HL-60 (cell line): ENCODE measurements at regions not wholly inside any gene's neighbourhood (a gene's known extent, or its start where the extent isn't known, plus 50 kb on each side); places are given as distances from the start of the nearest gene placed in this dataset.

Source experiments
- DNase-seq, 2 experiments: peaks; one replicate each; pipeline ENCODE4 v3.0.0-alpha.2; 2010 to 2020; ENCODE audit warnings: low read depth in 1 of 2, low spot score in 1 of 2
- H3K27ac ChIP-seq: fragments of 250-450 bp; sonication (Bioruptor Pico); replicated peaks from 2 replicates; pipeline ENCODE4 v1.5.1; 2020; ENCODE audit warnings: mild to moderate bottlenecking, moderate library complexity
- H3K27me3 ChIP-seq: fragments of 250-450 bp; sonication (Bioruptor Pico); 2 replicates; pipeline ENCODE4 v1.5.1; 2021; ENCODE audit warnings: mild to moderate bottlenecking, moderate library complexity; ENCODE audit not compliant: insufficient read depth, poor library complexity, severe bottlenecking
- H3K4me3 ChIP-seq: replicated peaks from 2 replicates; pipeline ENCODE4 v1.5.1; 2011; ENCODE audit warnings: mild to moderate bottlenecking, control low read depth, low read length; ENCODE audit not compliant: insufficient read depth
- CTCF ChIP-seq: IDR thresholded peaks from one replicate; pipeline ENCODE4 v1.5.1; 2011; ENCODE audit warnings: low read length, control low read depth, inconsistent platforms; ENCODE audit not compliant: insufficient read depth
- GABPA ChIP-seq: IDR thresholded peaks from 2 replicates; pipeline ENCODE4 v1.6.1; 2012; ENCODE audit warnings: low read depth
- POLR2AphosphoS5 ChIP-seq: IDR thresholded peaks from 2 replicates; pipeline ENCODE4 v1.6.1; 2012; ENCODE audit warnings: low read depth
- REST ChIP-seq: IDR thresholded peaks from 2 replicates; pipeline ENCODE4 v1.6.1; 2012; ENCODE audit warnings: low read depth; ENCODE audit not compliant: insufficient replicate concordance
- SPI1 ChIP-seq: IDR thresholded peaks from 2 replicates; pipeline ENCODE4 v1.6.1; 2012; ENCODE audit warnings: low read depth, mild to moderate bottlenecking, borderline replicate concordance

- TF ChIP-seq REST, result no peak
- DNase-seq, result no peak
- H3K4me3 ChIP-seq, result no peak overlapping the region
- no peaks in the 10 kb centered on the region for H3K27me3 ChIP-seq
- no peak overlapping the region for H3K27ac ChIP-seq
Observed at GRCh38 chr9:11992866-11993265, 700.3 kb upstream of the TYRP1 start.

GRCh38 chr9:12014488-12014887, 678.7 kb upstream of the TYRP1 start:
- Histone ChIP-seq H3K4me3 (no peak overlapping the region), H3K27ac (no peak overlapping the region), H3K27me3 (no peaks in the 10 kb centered on the region)
- no peak for DNase-seq
- TF ChIP-seq CTCF (no peak), POLR2AphosphoS5 (no peak), GABPA (no peak)

- no peak overlapping the region for H3K27ac ChIP-seq
Observed at GRCh38 chr9:12054235-12054634, 639.0 kb upstream of the TYRP1 start.

More at GRCh38 chr9:12054235-12054634, 639.0 kb upstream of the TYRP1 start:
- Histone ChIP-seq H3K27me3 (no peaks in the 10 kb centered on the region), H3K4me3 (no peak overlapping the region)
- DNase-seq, result no peak
- no peak for TF ChIP-seq REST
- no peak for TF ChIP-seq POLR2AphosphoS5
- TF ChIP-seq GABPA, result no peak
- no peak for TF ChIP-seq CTCF
- TF ChIP-seq SPI1, result no peak
